HG03139 (cell line): ENCODE measurements at regions not wholly inside any gene's neighbourhood (a gene's known extent, or its start where the extent isn't known, plus 50 kb on each side); places are given as distances from the start of the nearest gene placed in this dataset.
"Not testable (repeated sequence)": the region's sequence is repeated elsewhere in the genome, so short reads cannot be mapped to it uniquely, and the experiment has no call there.

Experiments used
- ATAC-seq: cut with Tn5 transposase; IDR thresholded peaks from one replicate; pipeline ENCODE4 v1.9.1; 2021; ENCODE audit not compliant: unreplicated experiment

GRCh38 chr4:24369507-24370029 is 214.8 kb downstream of the DHX15 start:
- ATAC-seq: no peak

- ATAC-seq: no peak
Observed at GRCh38 chr4:24368801-24369200, 215.6 kb downstream of the DHX15 start.

- no peak for ATAC-seq
Observed at GRCh38 chr4:24364852-24365251, 219.5 kb downstream of the DHX15 start.

GRCh38 chr4:24364249-24364648 is 220.1 kb downstream of the DHX15 start:
- no peak for ATAC-seq

GRCh38 chr4:24363751-24364150 is 220.6 kb downstream of the DHX15 start:
- ATAC-seq: no peak

GRCh38 chr4:24352112-24352511 is 232.2 kb downstream of the DHX15 start:
- no peak for ATAC-seq

GRCh38 chr4:24349168-24349996 is 235.0 kb downstream of the DHX15 start:
- not testable (repeated sequence) for ATAC-seq

GRCh38 chr4:24339260-24339659 is 245.1 kb downstream of the DHX15 start:
- ATAC-seq: no peak

GRCh38 chr4:24337451-24338190 is 246.7 kb downstream of the DHX15 start:
- ATAC-seq: no peak

- no peak for ATAC-seq
Observed at GRCh38 chr4:24335616-24336015, 248.7 kb downstream of the DHX15 start.

- no peak for ATAC-seq
Observed at GRCh38 chr4:24334906-24335305, 249.4 kb downstream of the DHX15 start.

- ATAC-seq: no peak
Observed at GRCh38 chr4:24330573-24330972, 253.8 kb downstream of the DHX15 start.

- ATAC-seq: no peak
Observed at GRCh38 chr4:24330172-24330571, 254.2 kb downstream of the DHX15 start.

GRCh38 chr4:24328711-24329110 is 255.6 kb downstream of the DHX15 start:
- ATAC-seq: no peak

GRCh38 chr4:24328310-24328709 is 256.0 kb downstream of the DHX15 start:
- ATAC-seq: no peak

GRCh38 chr4:24322995-24323394 is 261.4 kb downstream of the DHX15 start:
- no peak for ATAC-seq

GRCh38 chr4:24322511-24322910 is 261.8 kb downstream of the DHX15 start:
- no peak for ATAC-seq

- ATAC-seq: no peak
Observed at GRCh38 chr4:24321616-24322015, 262.7 kb downstream of the DHX15 start.

GRCh38 chr4:24321131-24321530 is 263.2 kb downstream of the DHX15 start:
- no peak for ATAC-seq

GRCh38 chr4:24319387-24319786 is 265.0 kb downstream of the DHX15 start:
- no peak for ATAC-seq

- no peak for ATAC-seq
Observed at GRCh38 chr4:24315056-24315455, 269.3 kb downstream of the DHX15 start.
